ENCODE measurements at regions not wholly inside any gene's neighbourhood (a gene's known extent, or its start where the extent isn't known, plus 50 kb on each side); places are given as distances from the start of the nearest gene placed in this dataset.

DNA sequence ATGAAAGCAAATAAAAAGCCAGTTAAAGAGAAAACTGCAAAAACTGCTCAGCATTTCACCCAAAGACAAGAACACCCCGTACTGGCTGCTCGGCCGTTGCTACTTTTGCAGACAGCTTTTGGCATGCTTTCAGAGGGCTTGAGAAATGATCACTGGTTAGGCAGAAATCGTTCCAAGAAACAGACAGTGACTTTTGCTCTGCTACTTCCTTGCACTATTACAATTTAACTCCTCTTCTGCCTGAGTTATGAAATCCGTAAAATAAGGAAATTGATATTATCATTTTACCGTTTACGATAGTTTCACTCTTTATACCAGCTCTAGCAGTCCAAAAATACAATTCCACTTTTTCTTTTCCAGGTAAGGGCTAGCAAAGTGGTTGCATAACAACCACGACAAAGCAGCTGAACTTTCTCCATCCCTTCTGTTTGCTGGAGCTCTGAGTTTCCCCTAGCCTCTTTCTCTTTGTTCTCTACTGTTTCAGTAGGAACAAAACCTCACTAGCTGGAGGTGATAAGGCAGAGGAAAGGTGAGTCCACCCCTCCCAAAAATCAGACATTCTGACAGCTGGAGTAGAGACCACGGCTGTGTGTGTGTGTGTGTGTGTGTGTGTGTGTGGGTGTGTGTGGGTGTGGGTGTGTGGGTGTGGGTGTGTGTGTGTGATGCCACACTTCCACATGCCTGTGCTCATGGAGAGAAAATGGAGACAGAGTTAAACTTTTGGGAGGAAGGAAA lies 191.8 kb upstream of the RREB1 start:
- no peak for DNase-seq (ENCODE audit: low read depth)
- TF ChIP-seq, protein P1, sequence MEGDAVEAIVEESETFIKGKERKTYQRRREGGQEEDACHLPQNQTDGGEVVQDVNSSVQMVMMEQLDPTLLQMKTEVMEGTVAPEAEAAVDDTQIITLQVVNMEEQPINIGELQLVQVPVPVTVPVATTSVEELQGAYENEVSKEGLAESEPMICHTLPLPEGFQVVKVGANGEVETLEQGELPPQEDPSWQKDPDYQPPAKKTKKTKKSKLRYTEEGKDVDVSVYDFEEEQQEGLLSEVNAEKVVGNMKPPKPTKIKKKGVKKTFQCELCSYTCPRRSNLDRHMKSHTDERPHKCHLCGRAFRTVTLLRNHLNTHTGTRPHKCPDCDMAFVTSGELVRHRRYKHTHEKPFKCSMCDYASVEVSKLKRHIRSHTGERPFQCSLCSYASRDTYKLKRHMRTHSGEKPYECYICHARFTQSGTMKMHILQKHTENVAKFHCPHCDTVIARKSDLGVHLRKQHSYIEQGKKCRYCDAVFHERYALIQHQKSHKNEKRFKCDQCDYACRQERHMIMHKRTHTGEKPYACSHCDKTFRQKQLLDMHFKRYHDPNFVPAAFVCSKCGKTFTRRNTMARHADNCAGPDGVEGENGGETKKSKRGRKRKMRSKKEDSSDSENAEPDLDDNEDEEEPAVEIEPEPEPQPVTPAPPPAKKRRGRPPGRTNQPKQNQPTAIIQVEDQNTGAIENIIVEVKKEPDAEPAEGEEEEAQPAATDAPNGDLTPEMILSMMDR (conservative IDR thresholded peaks at IDR 0.05; ENCODE audit: low read depth, low read length), result no peak
- H3K4me3 ChIP-seq (ENCODE audit: low read length), result no peak overlapping the region

DNA sequence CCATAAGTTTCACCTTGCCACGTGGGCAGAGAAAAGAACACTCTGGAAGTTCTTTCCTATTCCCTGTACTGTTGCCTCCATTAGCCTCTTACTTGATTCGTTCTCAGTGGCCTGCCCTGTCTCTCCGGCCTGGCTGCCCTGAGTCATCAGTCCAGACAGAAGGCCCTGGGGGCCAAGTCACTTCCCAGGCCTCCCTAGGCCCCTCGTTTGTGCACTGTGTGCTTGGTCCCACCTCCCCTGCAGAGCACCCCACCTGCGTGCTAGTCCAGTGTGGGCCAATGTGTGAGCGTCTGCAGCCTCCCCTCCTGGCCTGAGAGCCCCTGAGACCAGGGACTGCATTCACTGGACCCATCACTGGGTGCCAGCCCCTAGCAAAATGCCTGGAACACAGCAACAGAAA lies 191.2 kb upstream of the RREB1 start:
- no peak overlapping the region for H3K4me3 ChIP-seq (ENCODE audit: low read length)
- TF ChIP-seq, protein P1 (conservative IDR thresholded peaks at IDR 0.05; ENCODE audit: low read depth, low read length), result no peak
- DNase-seq (ENCODE audit: low read depth), result no peak

DNA sequence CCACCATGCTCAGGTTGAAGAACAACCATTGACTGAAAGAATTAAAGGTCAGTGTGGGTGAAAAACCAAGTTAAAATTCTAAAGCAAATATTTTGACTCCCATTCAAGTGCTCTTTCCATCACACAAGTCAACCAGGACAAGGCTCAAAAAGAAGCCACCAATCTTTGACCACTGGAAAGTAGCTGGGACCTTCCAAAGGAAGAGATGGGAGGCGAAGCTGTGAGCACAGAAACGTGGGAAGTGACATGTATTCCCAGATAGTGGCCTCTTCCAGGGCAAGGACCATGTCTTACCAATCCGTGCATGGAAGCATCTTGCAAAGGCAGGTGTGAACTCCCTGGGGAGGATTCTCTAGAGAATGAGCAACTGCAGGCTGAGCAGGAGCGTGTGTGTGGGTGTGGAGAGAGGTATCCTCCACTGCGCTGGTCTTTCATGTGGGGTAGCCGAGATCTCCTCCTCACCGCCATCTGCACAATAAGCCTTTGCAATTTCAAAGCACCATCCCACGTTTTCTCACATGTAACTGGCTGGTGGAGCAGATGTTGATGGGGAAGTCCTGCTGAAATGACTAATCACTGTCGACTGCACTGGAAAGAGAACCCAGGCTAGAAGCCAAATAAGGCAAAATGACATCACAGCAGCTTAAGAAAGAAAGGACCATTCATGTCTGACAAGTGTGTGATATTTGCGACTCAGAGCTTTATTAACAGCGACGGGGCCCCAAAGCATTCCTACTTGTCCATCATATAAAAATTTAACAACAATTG lies 189.4 kb upstream of the RREB1 start:
- no peak overlapping the region for H3K4me3 ChIP-seq (ENCODE audit: low read length)
- TF ChIP-seq, protein P1 (conservative IDR thresholded peaks at IDR 0.05; ENCODE audit: low read depth, low read length), result no peak
- peak; percentile 71 for DNase-seq (ENCODE audit: low read depth)

DNA sequence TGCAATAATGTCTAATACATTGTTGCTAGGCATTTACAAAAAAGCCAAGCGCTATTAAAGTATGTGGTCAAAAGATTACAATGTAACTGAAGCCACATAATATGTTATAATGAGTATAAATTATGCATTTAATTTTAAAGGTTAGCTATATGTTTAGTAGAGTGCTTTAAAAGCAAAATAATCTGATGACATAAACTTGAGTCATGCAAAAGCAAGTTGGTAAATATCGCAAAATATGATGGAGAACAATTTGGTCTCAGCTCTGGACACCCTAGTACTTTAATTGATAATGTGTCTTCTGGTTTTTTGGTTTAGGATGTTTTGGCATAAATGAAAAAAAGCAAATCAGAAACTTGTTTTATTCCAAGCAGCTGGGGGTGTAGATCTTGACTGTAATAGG lies 188.6 kb upstream of the RREB1 start:
- no peak overlapping the region for H3K4me3 ChIP-seq (ENCODE audit: low read length)
- no peak for DNase-seq (ENCODE audit: low read depth)
- TF ChIP-seq, protein P1 (conservative IDR thresholded peaks at IDR 0.05; ENCODE audit: low read depth, low read length), result no peak

DNA sequence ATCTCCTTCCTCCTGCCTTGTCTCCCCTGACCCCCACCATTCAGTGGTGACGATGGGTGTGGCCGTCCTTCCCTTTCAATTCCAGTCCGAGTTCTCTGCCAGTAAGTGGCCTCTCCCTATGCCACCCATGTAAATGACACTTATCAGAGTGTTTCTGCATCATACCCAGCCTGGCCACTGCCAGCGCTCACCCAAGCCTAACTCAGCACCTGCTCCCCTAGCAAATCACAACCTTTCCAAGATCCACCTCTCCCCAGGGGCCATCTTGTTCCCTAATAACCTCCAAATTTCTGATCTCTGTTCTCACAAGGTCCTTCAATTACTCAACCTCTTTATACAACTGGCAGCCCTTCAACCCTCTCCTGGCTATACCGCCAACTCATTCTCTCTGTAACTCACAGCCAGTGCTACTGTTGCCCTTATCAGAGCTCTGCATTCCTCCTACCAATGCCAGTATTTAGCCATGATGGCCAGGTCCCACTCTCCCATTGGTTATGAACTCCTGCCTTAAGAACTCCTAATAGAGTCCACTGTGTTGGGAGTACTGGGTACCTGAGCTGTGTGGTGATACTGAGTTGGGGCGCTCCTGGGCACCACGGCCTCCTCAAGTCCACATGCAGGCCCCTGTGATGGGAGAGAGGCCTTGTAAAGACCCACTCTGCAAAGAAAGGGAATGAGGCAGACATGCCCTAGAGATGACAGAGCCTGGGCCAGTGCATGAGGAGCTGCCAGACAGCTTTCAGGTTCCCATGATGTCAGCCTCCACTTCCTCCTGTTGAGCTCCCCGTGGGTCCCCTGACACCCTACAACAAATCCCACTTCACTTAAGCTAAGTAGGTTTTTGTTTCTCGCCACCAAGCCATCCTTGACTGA lies 187.4 kb upstream of the RREB1 start:
- DNase-seq (ENCODE audit: low read depth), result no peak
- TF ChIP-seq, protein P1 (conservative IDR thresholded peaks at IDR 0.05; ENCODE audit: low read depth, low read length), result no peak
- H3K4me3 ChIP-seq (ENCODE audit: low read length), result no peak overlapping the region

DNA sequence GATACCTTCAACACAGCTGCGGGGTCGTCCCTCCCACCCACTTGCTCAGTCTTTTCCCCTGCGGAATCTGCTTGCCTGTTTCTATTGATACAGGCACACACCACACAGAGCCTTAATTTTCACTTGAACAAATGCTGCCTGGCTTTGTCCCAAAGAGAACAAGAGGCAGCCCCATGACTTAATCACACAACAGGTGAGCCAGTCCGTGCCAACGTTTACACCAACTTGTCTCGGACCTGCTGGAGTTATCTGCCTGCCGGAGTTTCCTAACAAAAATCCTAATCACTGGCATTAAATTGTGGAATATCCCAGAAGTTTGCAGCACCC lies 186.8 kb upstream of the RREB1 start:
- no peak for DNase-seq (ENCODE audit: low read depth)
- TF ChIP-seq, protein P1 (conservative IDR thresholded peaks at IDR 0.05; ENCODE audit: low read depth, low read length), result no peak
- H3K4me3 ChIP-seq (ENCODE audit: low read length), result no peak overlapping the region
